IMR-90 (cell line): ENCODE measurements at regions not wholly inside any gene's neighbourhood (a gene's known extent, or its start where the extent isn't known, plus 50 kb on each side); places are given as distances from the start of the nearest gene placed in this dataset.

Experiments used
- BHLHE40 ChIP-seq: fragments of 150-350 bp; IDR thresholded peaks from 2 replicates; pipeline ENCODE4 v1.6.1; 2016; ENCODE audit warnings: mild to moderate bottlenecking, low read depth, low read length
- CEBPB ChIP-seq: IDR thresholded peaks from 2 replicates; pipeline ENCODE4 v1.6.1; 2012; ENCODE audit warnings: low read depth, low read length, improper control_type of control experiment
- CTCF ChIP-seq: conservative IDR thresholded peaks from 2 replicates; pipeline ENCODE4 v1.5.1; 2012; ENCODE audit warnings: mild to moderate bottlenecking, low read depth, low read length, improper control_type of control experiment
- MXI1 ChIP-seq: IDR thresholded peaks from 2 replicates; pipeline ENCODE4 v1.6.1; 2012; ENCODE audit warnings: low read depth, mild to moderate bottlenecking, low read length, moderate library complexity, borderline replicate concordance
- POLR2A ChIP-seq: IDR thresholded peaks from 2 replicates; pipeline ENCODE4 v1.6.1; 2012; ENCODE audit warnings: mild to moderate bottlenecking, low read depth, low read length
- RAD21 ChIP-seq: IDR thresholded peaks from 2 replicates; pipeline ENCODE4 v1.6.1; 2012; ENCODE audit warnings: low read length, improper control_type of control experiment
- RCOR1 ChIP-seq: IDR thresholded peaks from 2 replicates; pipeline ENCODE4 v1.6.1; 2012; ENCODE audit warnings: mild to moderate bottlenecking, low read length, improper control_type of control experiment; ENCODE audit not compliant: insufficient replicate concordance
- SMC3 ChIP-seq: fragments of 150-350 bp; IDR thresholded peaks from 2 replicates; pipeline ENCODE4 v1.6.1; 2016; ENCODE audit warnings: low read depth, mild to moderate bottlenecking, antibody characterized with exemption, low read length, moderate library complexity
- TF ChIP-seq, protein P1 (sequence below): fragments of 150-350 bp; IDR thresholded peaks from 2 replicates; pipeline ENCODE4 v1.6.1; 2017; ENCODE audit warnings: mild to moderate bottlenecking, antibody characterized with exemption, low read length, low read depth

GRCh38 chr6:16067568-16067967, 61.3 kb upstream of the MYLIP start:
- TF ChIP-seq CTCF = no peak
- no peak for TF ChIP-seq RCOR1
- no peak for TF ChIP-seq MXI1
- no peak for TF ChIP-seq RAD21
- TF ChIP-seq POLR2A = no peak
- no peak for TF ChIP-seq BHLHE40
- TF ChIP-seq, protein P1, sequence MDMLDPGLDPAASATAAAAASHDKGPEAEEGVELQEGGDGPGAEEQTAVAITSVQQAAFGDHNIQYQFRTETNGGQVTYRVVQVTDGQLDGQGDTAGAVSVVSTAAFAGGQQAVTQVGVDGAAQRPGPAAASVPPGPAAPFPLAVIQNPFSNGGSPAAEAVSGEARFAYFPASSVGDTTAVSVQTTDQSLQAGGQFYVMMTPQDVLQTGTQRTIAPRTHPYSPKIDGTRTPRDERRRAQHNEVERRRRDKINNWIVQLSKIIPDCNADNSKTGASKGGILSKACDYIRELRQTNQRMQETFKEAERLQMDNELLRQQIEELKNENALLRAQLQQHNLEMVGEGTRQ = no peak
- TF ChIP-seq SMC3 = no peak
- no peak for TF ChIP-seq CEBPB
